ENCODE measurements at regions not wholly inside any gene's neighbourhood (a gene's known extent, or its start where the extent isn't known, plus 50 kb on each side); places are given as distances from the start of the nearest gene placed in this dataset.
"Not testable (repeated sequence)": the region's sequence is repeated elsewhere in the genome, so short reads cannot be mapped to it uniquely, and the experiment has no call there.

GRCh38 chr7:108627476-108628051, 57.9 kb downstream of the DNAJB9 start:
- no peak for DNase-seq (ENCODE audit: low read depth)

- no peak for DNase-seq (ENCODE audit: low read depth)
Measured at GRCh38 chr7:108628678-108629077, 59.0 kb downstream of the DNAJB9 start.

- DNase-seq (ENCODE audit: low read depth) = no peak
Measured at GRCh38 chr7:108629651-108630400, 60.2 kb downstream of the DNAJB9 start.

GRCh38 chr7:108634036-108634435, 64.4 kb downstream of the DNAJB9 start:
- no peak for DNase-seq (ENCODE audit: low read depth)

GRCh38 chr7:108634535-108634934, 64.9 kb downstream of the DNAJB9 start:
- DNase-seq (ENCODE audit: low read depth) = no peak

- no peak for DNase-seq (ENCODE audit: low read depth)
Measured at GRCh38 chr7:108637049-108637621, 67.5 kb downstream of the DNAJB9 start.

GRCh38 chr7:108642126-108642525, 72.5 kb downstream of the DNAJB9 start:
- no peak for DNase-seq (ENCODE audit: low read depth)

GRCh38 chr7:108643136-108643535, 73.5 kb downstream of the DNAJB9 start:
- no peak for DNase-seq (ENCODE audit: low read depth)

GRCh38 chr7:108648989-108649388, 79.3 kb downstream of the DNAJB9 start:
- DNase-seq (ENCODE audit: low read depth) = no peak

GRCh38 chr7:108650467-108650866, 80.8 kb downstream of the DNAJB9 start:
- peak; percentile 15 for DNase-seq (ENCODE audit: low read depth)

GRCh38 chr7:108652886-108653285, 83.2 kb downstream of the DNAJB9 start:
- DNase-seq (ENCODE audit: low read depth) = no peak

GRCh38 chr7:108653526-108653925, 83.9 kb downstream of the DNAJB9 start:
- DNase-seq (ENCODE audit: low read depth) = no peak

- DNase-seq (ENCODE audit: low read depth) = not testable (repeated sequence)
Measured at GRCh38 chr7:108657140-108657726, 87.6 kb downstream of the DNAJB9 start.

- DNase-seq (ENCODE audit: low read depth) = no peak
Measured at GRCh38 chr7:108659261-108659660, 89.6 kb downstream of the DNAJB9 start.

- DNase-seq (ENCODE audit: low read depth) = no peak
Measured at GRCh38 chr7:108659867-108660266, 90.2 kb downstream of the DNAJB9 start.

GRCh38 chr7:108660465-108660864, 90.8 kb downstream of the DNAJB9 start:
- DNase-seq (ENCODE audit: low read depth) = no peak

- DNase-seq (ENCODE audit: low read depth) = no peak
Measured at GRCh38 chr7:108662783-108663362, 93.2 kb downstream of the DNAJB9 start.

GRCh38 chr7:108663701-108664100, 94.0 kb downstream of the DNAJB9 start:
- DNase-seq (ENCODE audit: low read depth) = no peak

- no peak for DNase-seq (ENCODE audit: low read depth)
Measured at GRCh38 chr7:108667216-108667615, 97.5 kb downstream of the DNAJB9 start.

GRCh38 chr7:108669958-108670357, 100.3 kb downstream of the DNAJB9 start:
- no peak for DNase-seq (ENCODE audit: low read depth)

GRCh38 chr7:108673699-108674098, 104.0 kb downstream of the DNAJB9 start:
- DNase-seq (ENCODE audit: low read depth) = not testable (repeated sequence)

GRCh38 chr7:108684629-108685028, 115.0 kb downstream of the DNAJB9 start:
- DNase-seq (ENCODE audit: low read depth) = no peak

GRCh38 chr7:108686494-108686893, 116.8 kb downstream of the DNAJB9 start:
- no peak for DNase-seq (ENCODE audit: low read depth)
